ENCODE measurements at regions not wholly inside any gene's neighbourhood (a gene's known extent, or its start where the extent isn't known, plus 50 kb on each side); places are given as distances from the start of the nearest gene placed in this dataset.
"Not testable (repeated sequence)": the region's sequence is repeated elsewhere in the genome, so short reads cannot be mapped to it uniquely, and the experiment has no call there.

DNA sequence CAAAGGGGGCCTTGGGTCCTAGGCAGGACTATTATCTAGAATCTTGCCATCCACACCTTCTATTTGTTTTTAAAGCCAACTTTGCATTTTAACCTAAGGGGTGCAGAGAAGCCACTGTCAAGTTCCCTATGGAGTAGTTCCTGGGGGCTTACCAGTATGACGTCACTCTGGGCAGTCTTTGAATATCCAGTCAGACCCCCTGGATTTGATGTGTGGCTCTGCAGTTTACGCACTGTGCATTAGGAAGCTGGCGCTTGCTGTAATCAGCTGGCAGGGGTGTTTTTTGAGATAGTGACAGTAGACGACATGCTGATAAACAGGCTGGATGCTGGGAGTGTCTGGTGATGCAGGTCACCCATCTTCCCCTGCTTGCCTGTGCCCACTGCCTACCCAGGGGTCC is 892.7 kb upstream of the ZNF722 start:
- Mint-ChIP-seq H3K4me1 (ENCODE audit: unreplicated experiment) (no peaks in the 10 kb centered on the region), H3K36me3 (ENCODE audit: low read depth, unreplicated experiment) (peaks cover 12% of the 10 kb centered on the region), H3K4me3 (ENCODE audit: unreplicated experiment) (no peak overlapping the region), H3K27me3 (ENCODE audit: unreplicated experiment) (peaks cover 13% of the 10 kb centered on the region), H3K27ac (ENCODE audit: unreplicated experiment) (no peak overlapping the region), H3K9me3 (ENCODE audit: unreplicated experiment) (peaks cover 33% of the 10 kb centered on the region)
- no peak for DNase-seq (ENCODE audit: low spot score)
- TF ChIP-seq, protein P1, sequence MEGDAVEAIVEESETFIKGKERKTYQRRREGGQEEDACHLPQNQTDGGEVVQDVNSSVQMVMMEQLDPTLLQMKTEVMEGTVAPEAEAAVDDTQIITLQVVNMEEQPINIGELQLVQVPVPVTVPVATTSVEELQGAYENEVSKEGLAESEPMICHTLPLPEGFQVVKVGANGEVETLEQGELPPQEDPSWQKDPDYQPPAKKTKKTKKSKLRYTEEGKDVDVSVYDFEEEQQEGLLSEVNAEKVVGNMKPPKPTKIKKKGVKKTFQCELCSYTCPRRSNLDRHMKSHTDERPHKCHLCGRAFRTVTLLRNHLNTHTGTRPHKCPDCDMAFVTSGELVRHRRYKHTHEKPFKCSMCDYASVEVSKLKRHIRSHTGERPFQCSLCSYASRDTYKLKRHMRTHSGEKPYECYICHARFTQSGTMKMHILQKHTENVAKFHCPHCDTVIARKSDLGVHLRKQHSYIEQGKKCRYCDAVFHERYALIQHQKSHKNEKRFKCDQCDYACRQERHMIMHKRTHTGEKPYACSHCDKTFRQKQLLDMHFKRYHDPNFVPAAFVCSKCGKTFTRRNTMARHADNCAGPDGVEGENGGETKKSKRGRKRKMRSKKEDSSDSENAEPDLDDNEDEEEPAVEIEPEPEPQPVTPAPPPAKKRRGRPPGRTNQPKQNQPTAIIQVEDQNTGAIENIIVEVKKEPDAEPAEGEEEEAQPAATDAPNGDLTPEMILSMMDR (IDR thresholded peaks at IDR 0.05; ENCODE audit: unreplicated experiment) = no peak

DNA sequence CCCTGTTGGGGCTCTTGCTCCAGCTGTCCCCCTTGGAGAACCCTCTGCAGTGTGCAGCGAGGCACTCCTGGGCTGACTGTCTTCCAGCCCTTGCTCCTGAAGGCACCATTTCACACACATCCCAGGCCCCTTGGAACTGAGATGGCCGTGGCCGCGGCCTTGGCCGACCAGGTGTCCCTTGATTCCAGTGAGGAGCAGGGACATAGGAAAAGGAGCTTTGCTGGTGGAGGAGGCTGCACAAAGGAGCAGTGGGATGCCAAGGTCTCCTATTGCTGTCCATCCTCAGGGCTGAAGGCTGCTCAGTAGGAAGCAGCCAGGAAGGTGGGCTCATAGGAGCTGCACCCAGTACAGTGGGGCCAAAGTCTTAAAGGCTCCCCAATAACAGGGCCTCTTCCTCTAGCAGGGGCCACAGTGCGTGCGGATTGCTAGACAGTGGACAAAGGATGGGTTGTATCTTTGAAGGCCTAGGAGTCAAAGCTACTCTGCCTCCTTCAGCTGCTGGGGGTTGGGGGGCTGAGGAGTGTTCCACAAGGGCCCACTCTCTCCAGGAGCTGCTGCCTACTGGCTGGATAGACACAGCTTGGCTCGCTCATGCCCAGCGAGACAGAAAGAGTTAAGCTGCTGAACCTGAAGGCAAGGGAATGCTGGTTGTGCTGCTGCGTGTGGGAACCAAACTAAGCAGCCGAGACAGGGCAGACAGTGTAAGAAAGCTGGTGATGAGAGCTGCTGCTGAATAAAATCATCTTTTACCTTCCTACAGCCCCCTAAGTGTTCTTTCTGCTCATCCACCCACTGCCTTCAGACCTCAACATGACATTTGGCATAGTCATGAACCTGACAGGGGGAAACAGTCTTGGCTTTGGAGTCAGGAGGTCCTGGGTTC is 891.9 kb upstream of the ZNF722 start:
- Mint-ChIP-seq H3K4me1 (ENCODE audit: unreplicated experiment) (no peaks in the 10 kb centered on the region), H3K27me3 (ENCODE audit: unreplicated experiment) (peaks cover 13% of the 10 kb centered on the region), H3K9me3 (ENCODE audit: unreplicated experiment) (peaks cover 33% of the 10 kb centered on the region), H3K36me3 (ENCODE audit: low read depth, unreplicated experiment) (peaks cover 12% of the 10 kb centered on the region), H3K4me3 (ENCODE audit: unreplicated experiment) (no peak overlapping the region), H3K27ac (ENCODE audit: unreplicated experiment) (no peak overlapping the region)
- TF ChIP-seq, protein P1 (IDR thresholded peaks at IDR 0.05; ENCODE audit: unreplicated experiment) = no peak
- no peak for DNase-seq (ENCODE audit: low spot score)

DNA sequence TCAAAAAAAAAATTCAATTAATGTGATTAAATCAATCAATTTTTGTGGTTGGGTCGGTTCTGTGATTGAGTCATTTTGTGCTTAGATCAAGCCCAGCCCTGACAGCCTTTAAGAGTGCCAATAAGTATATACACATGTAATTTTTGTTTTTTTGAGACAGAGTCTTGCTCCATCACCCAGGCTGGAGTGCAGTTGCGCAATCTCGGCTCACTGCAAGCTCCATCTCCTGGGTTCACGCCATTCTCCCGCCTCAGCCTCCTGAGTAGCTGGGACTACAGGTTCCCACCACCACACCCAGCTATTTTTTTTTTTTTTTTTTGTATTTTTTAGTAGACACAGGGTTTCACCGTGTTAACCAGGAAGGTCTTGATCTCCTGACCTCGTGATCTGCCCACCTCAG is 887.1 kb upstream of the ZNF722 start:
- not testable (repeated sequence) for H3K27ac Mint-ChIP-seq (ENCODE audit: unreplicated experiment); H3K27me3 Mint-ChIP-seq (ENCODE audit: unreplicated experiment); H3K4me1 Mint-ChIP-seq (ENCODE audit: unreplicated experiment); H3K36me3 Mint-ChIP-seq (ENCODE audit: low read depth, unreplicated experiment); DNase-seq (ENCODE audit: low spot score); H3K4me3 Mint-ChIP-seq (ENCODE audit: unreplicated experiment)
- H3K9me3 Mint-ChIP-seq (ENCODE audit: unreplicated experiment) = peaks cover 27% of the 10 kb centered on the region

DNA sequence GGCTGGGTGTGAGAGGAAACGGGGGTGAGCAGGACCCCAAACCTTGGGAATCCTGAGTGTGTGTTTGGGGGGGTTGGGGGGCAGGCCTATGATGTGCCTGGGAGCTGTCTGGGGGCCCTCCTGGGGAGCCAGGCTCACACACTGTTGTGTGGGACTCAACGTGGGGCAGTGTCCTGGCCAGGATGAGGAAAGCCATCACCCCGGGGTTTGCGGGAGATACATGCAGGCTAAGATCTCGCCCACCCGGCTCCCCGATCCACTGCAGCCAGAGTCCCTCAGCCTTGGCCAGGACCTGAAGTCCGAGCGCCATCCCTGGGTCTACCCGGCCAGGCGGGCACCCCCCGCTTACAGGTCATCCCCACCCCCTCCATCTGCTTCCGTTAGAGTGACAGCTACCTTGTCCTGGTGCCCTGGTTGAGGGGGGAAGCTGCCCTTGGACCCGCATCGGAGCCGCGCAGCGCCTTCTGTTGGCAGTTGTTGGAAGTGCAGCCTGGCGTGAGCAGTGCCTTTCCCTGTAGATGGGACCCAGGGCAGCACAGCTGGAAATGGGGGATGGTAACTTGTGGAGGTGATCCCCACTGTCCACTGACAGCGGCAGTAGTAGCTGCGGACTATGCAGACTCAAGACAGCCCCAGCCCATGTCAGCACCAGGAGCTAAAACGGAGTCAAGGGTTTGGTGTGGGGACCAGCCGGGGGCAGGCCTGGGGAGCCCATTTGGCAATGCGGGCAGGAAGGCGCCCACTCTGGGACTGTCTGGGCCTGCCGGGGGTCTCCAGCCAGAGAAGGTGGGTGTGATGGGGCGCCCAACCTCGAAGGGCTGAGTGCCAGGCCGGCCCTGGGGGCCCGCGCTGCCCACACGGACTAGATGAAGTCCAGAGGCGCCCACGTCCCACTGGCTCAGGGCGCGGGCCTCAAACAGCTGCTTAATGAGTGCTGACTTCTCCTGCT is 885.6 kb upstream of the ZNF722 start:
- TF ChIP-seq, protein P1 (IDR thresholded peaks at IDR 0.05; ENCODE audit: unreplicated experiment) = peak; percentile 22
- Mint-ChIP-seq H3K9me3 (ENCODE audit: unreplicated experiment) (peaks cover 29% of the 10 kb centered on the region), H3K4me3 (ENCODE audit: unreplicated experiment) (no peak overlapping the region)

DNA sequence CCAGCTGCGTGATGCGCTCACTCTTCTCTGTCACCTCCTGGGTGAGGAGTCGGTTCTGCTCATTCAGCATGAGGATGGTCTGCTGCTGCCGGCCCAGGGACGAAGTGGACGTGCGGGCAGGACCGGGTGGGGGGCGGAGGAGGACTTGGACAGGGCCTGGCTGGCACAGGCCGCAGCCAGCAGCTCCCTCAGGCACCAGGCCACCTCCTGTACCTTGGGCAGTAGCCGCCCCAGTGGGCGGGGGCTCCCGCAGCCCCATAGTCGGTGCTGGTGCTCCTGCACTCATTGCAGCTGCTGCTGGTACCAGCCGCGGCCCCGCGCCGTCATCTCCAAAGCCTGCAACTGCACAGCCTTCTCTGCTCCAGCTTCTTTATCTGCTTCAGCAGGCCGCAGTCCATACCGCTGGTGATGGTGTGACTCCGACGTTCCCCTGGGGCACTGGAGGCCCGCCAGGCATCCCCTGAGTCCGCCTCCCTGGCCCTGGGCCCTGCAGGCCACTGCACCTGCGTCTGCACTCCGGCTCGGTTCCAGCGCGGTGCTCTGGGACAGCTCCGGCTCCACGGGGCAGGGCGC is 884.9 kb upstream of the ZNF722 start:
- TF ChIP-seq, protein P1 (IDR thresholded peaks at IDR 0.05; ENCODE audit: unreplicated experiment) = no peak
- Mint-ChIP-seq H3K27me3 (ENCODE audit: unreplicated experiment) (peaks cover 1% of the 10 kb centered on the region), H3K36me3 (ENCODE audit: low read depth, unreplicated experiment) (peaks cover 4% of the 10 kb centered on the region), H3K27ac (ENCODE audit: unreplicated experiment) (no peak overlapping the region), H3K9me3 (ENCODE audit: unreplicated experiment) (peaks cover 27% of the 10 kb centered on the region), H3K4me3 (ENCODE audit: unreplicated experiment) (no peak overlapping the region), H3K4me1 (ENCODE audit: unreplicated experiment) (no peaks in the 10 kb centered on the region)
- no peak for DNase-seq (ENCODE audit: low spot score)

More for the DNA sequence above, 885.6 kb upstream of the ZNF722 start:
- peaks cover 4% of the 10 kb centered on the region for H3K36me3 Mint-ChIP-seq (ENCODE audit: low read depth, unreplicated experiment)
- no peak for DNase-seq (ENCODE audit: low spot score)
- H3K27me3 Mint-ChIP-seq (ENCODE audit: unreplicated experiment) = peaks cover 1% of the 10 kb centered on the region
- H3K27ac Mint-ChIP-seq (ENCODE audit: unreplicated experiment) = no peak overlapping the region
- H3K4me1 Mint-ChIP-seq (ENCODE audit: unreplicated experiment) = no peaks in the 10 kb centered on the region
